ENCODE measurements at regions not wholly inside any gene's neighbourhood (a gene's known extent, or its start where the extent isn't known, plus 50 kb on each side); places are given as distances from the start of the nearest gene placed in this dataset.

GRCh38 chr9:107699231-107699630, 209.7 kb upstream of the KLF4 start:
- CTCF ChIA-PET: interaction anchor here (1.4 kb wide), 1 partner anchor 12 kb away, joined by 3 read pairs; no protein-coding TSS in a partner anchor
- no peak overlapping the region for H3K4me3 Mint-ChIP-seq (ENCODE audit: low read depth, unreplicated experiment)
- no peak for DNase-seq
- no peak for TF ChIP-seq CTCF (IDR thresholded peaks at IDR 0.05; ENCODE audit: unreplicated experiment)
- H3K27me3 Mint-ChIP-seq (ENCODE audit: unreplicated experiment): no peaks in the 10 kb centered on the region
- intact Hi-C loops (cut with micrococcal nuclease; ENCODE audit: unreplicated experiment): no loop called here
- no peaks in the 10 kb centered on the region for H3K4me1 Mint-ChIP-seq (ENCODE audit: low read depth, unreplicated experiment)
- no TSS peak for BruUV-seq (replicated peaks)
- no peak overlapping the region for H3K27ac Mint-ChIP-seq (ENCODE audit: unreplicated experiment)
- peaks cover 2% of the 10 kb centered on the region for H3K9me3 Mint-ChIP-seq (ENCODE audit: low read depth, unreplicated experiment)
- H3K36me3 Mint-ChIP-seq (ENCODE audit: insufficient read depth, unreplicated experiment): no peaks in the 10 kb centered on the region

GRCh38 chr9:107698779-107699178, 209.2 kb upstream of the KLF4 start:
- H3K27me3 Mint-ChIP-seq (ENCODE audit: unreplicated experiment): no peaks in the 10 kb centered on the region
- H3K4me1 Mint-ChIP-seq (ENCODE audit: low read depth, unreplicated experiment): no peaks in the 10 kb centered on the region
- TF ChIP-seq CTCF (IDR thresholded peaks at IDR 0.05; ENCODE audit: unreplicated experiment): no peak
- CTCF ChIA-PET: interaction anchor here (1.4 kb wide), 1 partner anchor 12 kb away, joined by 3 read pairs; no protein-coding TSS in a partner anchor
- intact Hi-C loops (cut with micrococcal nuclease; ENCODE audit: unreplicated experiment): no loop called here
- H3K36me3 Mint-ChIP-seq (ENCODE audit: insufficient read depth, unreplicated experiment): no peaks in the 10 kb centered on the region
- no peak for DNase-seq
- H3K27ac Mint-ChIP-seq (ENCODE audit: unreplicated experiment): no peak overlapping the region
- peaks cover 2% of the 10 kb centered on the region for H3K9me3 Mint-ChIP-seq (ENCODE audit: low read depth, unreplicated experiment)
- no peak overlapping the region for H3K4me3 Mint-ChIP-seq (ENCODE audit: low read depth, unreplicated experiment)
- no TSS peak for BruUV-seq (replicated peaks)

- no peak overlapping the region for H3K4me3 Mint-ChIP-seq (ENCODE audit: low read depth, unreplicated experiment)
- BruUV-seq (replicated peaks): no TSS peak
- H3K36me3 Mint-ChIP-seq (ENCODE audit: insufficient read depth, unreplicated experiment): no peaks in the 10 kb centered on the region
- CTCF ChIA-PET: no interaction called here
- DNase-seq: no peak
- no peaks in the 10 kb centered on the region for H3K9me3 Mint-ChIP-seq (ENCODE audit: low read depth, unreplicated experiment)
- intact Hi-C loops (cut with micrococcal nuclease; ENCODE audit: unreplicated experiment): no loop called here
- no peaks in the 10 kb centered on the region for H3K27me3 Mint-ChIP-seq (ENCODE audit: unreplicated experiment)
- no peak for TF ChIP-seq CTCF (IDR thresholded peaks at IDR 0.05; ENCODE audit: unreplicated experiment)
- H3K27ac Mint-ChIP-seq (ENCODE audit: unreplicated experiment): no peak overlapping the region
- H3K4me1 Mint-ChIP-seq (ENCODE audit: low read depth, unreplicated experiment): no peaks in the 10 kb centered on the region
These were observed 206.7 kb upstream of the KLF4 start for GRCh38 chr9:107696302-107696701.

GRCh38 chr9:107694390-107694789, 204.8 kb upstream of the KLF4 start:
- CTCF ChIA-PET: no interaction called here
- H3K27ac Mint-ChIP-seq (ENCODE audit: unreplicated experiment): no peak overlapping the region
- H3K9me3 Mint-ChIP-seq (ENCODE audit: low read depth, unreplicated experiment): peaks cover 9% of the 10 kb centered on the region
- H3K4me3 Mint-ChIP-seq (ENCODE audit: low read depth, unreplicated experiment): no peak overlapping the region
- intact Hi-C loops (cut with micrococcal nuclease; ENCODE audit: unreplicated experiment): no loop called here
- H3K36me3 Mint-ChIP-seq (ENCODE audit: insufficient read depth, unreplicated experiment): no peaks in the 10 kb centered on the region
- DNase-seq: no peak
- BruUV-seq (replicated peaks): no TSS peak
- H3K4me1 Mint-ChIP-seq (ENCODE audit: low read depth, unreplicated experiment): no peaks in the 10 kb centered on the region
- H3K27me3 Mint-ChIP-seq (ENCODE audit: unreplicated experiment): no peaks in the 10 kb centered on the region
- no peak for TF ChIP-seq CTCF (IDR thresholded peaks at IDR 0.05; ENCODE audit: unreplicated experiment)
